ENCODE measurements at regions not wholly inside any gene's neighbourhood (a gene's known extent, or its start where the extent isn't known, plus 50 kb on each side); places are given as distances from the start of the nearest gene placed in this dataset.

DNA sequence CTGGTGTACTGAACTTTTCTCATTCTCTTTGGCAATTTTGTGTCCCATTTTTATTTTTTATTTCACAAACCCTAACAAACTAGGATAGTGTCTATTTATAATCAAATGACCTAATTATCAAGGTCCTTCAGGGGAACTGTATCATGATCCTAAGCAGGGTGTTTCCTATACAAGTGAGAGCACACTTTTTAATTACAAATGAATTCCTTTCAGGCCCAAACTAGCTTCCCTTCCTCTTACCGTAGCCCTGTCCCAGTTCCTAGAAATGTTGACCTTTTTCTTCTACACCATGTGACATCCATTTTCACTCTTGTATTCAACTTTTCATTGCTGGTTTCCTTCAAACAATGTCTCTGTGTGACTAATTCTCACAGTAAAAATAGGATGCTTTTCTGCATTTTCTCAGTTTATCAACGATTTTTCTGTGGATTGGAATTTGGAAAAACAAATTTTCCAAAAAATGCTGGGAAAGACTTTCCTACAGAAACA, 411.4 kb downstream of the CCDC91 start:
- H3K4me1 Mint-ChIP-seq (ENCODE audit: low read depth), result peaks cover 4% of the 10 kb centered on the region
- POLR2A ChIA-PET, result no interaction called here
- no peak overlapping the region for H3K27ac Mint-ChIP-seq

DNA sequence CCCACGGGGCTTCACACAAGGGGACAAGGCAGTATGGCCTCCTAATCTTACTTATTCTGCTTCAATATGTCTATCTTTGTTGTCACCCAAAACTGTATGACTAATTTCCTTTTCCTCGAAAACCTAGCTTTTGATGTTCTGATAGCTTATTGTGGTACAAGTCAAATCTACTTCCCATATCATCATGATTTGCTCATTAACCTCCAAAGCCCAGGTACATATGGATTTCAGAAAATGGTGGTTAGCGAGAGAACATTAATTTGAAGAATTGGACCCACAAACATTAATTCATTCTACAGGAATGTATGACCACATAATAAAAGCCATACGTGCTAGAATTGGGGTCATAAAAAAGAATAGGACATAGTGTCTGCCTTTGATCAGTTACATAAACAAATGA, 412.5 kb downstream of the CCDC91 start:
- H3K27me3 Mint-ChIP-seq, result peaks cover 10% of the 10 kb centered on the region
- ChIA-PET POLR2A (no interaction called here), CTCF (no interaction called here)
- H3K27ac Mint-ChIP-seq, result no peak overlapping the region
- DNase-seq, result no peak
- H3K36me3 Mint-ChIP-seq (ENCODE audit: low read depth), result peaks cover 2% of the 10 kb centered on the region
- H3K4me3 Mint-ChIP-seq, result no peak overlapping the region
- intact Hi-C loops (cut with micrococcal nuclease), result no loop called here
- peaks cover 8% of the 10 kb centered on the region for H3K9me3 Mint-ChIP-seq
- peaks cover 4% of the 10 kb centered on the region for H3K4me1 Mint-ChIP-seq (ENCODE audit: low read depth)
- ATAC-seq, result no peak
- TF ChIP-seq CTCF (IDR thresholded peaks at IDR 0.05), result no peak

More for the DNA sequence above, 411.4 kb downstream of the CCDC91 start:
- intact Hi-C loops (cut with micrococcal nuclease), result no loop called here
- TF ChIP-seq CTCF (IDR thresholded peaks at IDR 0.05), result no peak
- H3K9me3 Mint-ChIP-seq, result no peaks in the 10 kb centered on the region
- CTCF ChIA-PET, result no interaction called here
- DNase-seq (no peak), ATAC-seq (no peak)
- H3K27me3 Mint-ChIP-seq, result peaks cover 10% of the 10 kb centered on the region
- H3K4me3 Mint-ChIP-seq, result no peak overlapping the region
- no peaks in the 10 kb centered on the region for H3K36me3 Mint-ChIP-seq (ENCODE audit: low read depth)

DNA sequence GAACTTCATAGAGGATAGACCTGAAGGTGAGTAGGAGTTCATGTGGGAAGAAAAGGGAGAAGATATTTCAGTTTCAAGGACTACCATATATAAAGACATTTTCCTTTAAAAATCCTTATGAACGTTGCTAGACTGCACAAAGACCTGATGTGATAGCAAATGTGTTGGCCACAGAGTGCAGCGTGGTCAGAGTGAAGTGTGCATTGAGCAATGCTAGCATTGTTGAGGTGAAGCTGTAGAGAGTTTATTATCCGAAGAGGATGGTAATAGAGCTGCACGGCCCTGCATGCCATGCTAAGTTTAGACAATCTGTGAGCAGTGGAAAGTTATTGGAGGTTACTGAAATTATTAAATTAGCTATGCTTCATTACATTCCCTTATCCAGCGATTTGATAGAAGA, 413.0 kb downstream of the CCDC91 start:
- CTCF ChIA-PET, result no interaction called here
- intact Hi-C loops (cut with micrococcal nuclease), result no loop called here

GRCh38 chr12:28603801-28604200, 413.5 kb downstream of the CCDC91 start:
- Mint-ChIP-seq H3K4me3 (no peak overlapping the region), H3K4me1 (ENCODE audit: low read depth) (peaks cover 4% of the 10 kb centered on the region), H3K27ac (no peak overlapping the region), H3K27me3 (peaks cover 10% of the 10 kb centered on the region), H3K36me3 (ENCODE audit: low read depth) (peaks cover 2% of the 10 kb centered on the region), H3K9me3 (peaks cover 12% of the 10 kb centered on the region)
- ATAC-seq (no peak), DNase-seq (no peak)
- no peak for TF ChIP-seq CTCF (IDR thresholded peaks at IDR 0.05)
- ChIA-PET POLR2A (no interaction called here), CTCF (no interaction called here)
- intact Hi-C loops (cut with micrococcal nuclease), result no loop called here

More for the DNA sequence above, 413.0 kb downstream of the CCDC91 start:
- no peak for ATAC-seq
- Mint-ChIP-seq H3K4me3 (no peak overlapping the region), H3K27ac (no peak overlapping the region), H3K36me3 (ENCODE audit: low read depth) (peaks cover 2% of the 10 kb centered on the region), H3K27me3 (peaks cover 10% of the 10 kb centered on the region), H3K9me3 (peaks cover 12% of the 10 kb centered on the region), H3K4me1 (ENCODE audit: low read depth) (peaks cover 4% of the 10 kb centered on the region)
- TF ChIP-seq CTCF (IDR thresholded peaks at IDR 0.05), result no peak
- POLR2A ChIA-PET, result no interaction called here
- no peak for DNase-seq

- Mint-ChIP-seq H3K9me3 (peaks cover 12% of the 10 kb centered on the region), H3K4me1 (ENCODE audit: low read depth) (peaks cover 4% of the 10 kb centered on the region), H3K36me3 (ENCODE audit: low read depth) (peaks cover 2% of the 10 kb centered on the region), H3K27ac (no peak overlapping the region), H3K4me3 (no peak overlapping the region), H3K27me3 (peaks cover 10% of the 10 kb centered on the region)
- TF ChIP-seq CTCF (IDR thresholded peaks at IDR 0.05), result no peak
- ATAC-seq (no peak), DNase-seq (no peak)
- intact Hi-C loops (cut with micrococcal nuclease), result no loop called here
- ChIA-PET CTCF (no interaction called here), POLR2A (no interaction called here)
Measured at GRCh38 chr12:28604240-28604639, 414.0 kb downstream of the CCDC91 start.

Measured in activated CD8-positive, alpha-beta T cell treated with anti-CD3 and anti-CD28 coated beads for 36 hours (primary cell).